ENCODE measurements at regions not wholly inside any gene's neighbourhood (a gene's known extent, or its start where the extent isn't known, plus 50 kb on each side); places are given as distances from the start of the nearest gene placed in this dataset.
A peak's percentile ranks its signal among the peaks of the same experiment; 100 is the strongest.
"Not testable (repeated sequence)": the region's sequence is repeated elsewhere in the genome, so short reads cannot be mapped to it uniquely, and the experiment has no call there.

GRCh38 chr3:36097209-36097608 is 283.1 kb upstream of the STAC start:
- no peak for DNase-seq

- no peak for DNase-seq
These were observed 266.0 kb upstream of the STAC start for GRCh38 chr3:36114353-36114752.

GRCh38 chr3:36124118-36124796 is 256.0 kb upstream of the STAC start:
- DNase-seq, result no peak

- no peak for DNase-seq
These were observed 248.1 kb upstream of the STAC start for GRCh38 chr3:36132214-36132613.

- no peak for DNase-seq
These were observed 244.4 kb upstream of the STAC start for GRCh38 chr3:36135863-36136262.

- DNase-seq, result no peak
These were observed 237.6 kb upstream of the STAC start for GRCh38 chr3:36142746-36143145.

- DNase-seq, result no peak
These were observed 233.9 kb upstream of the STAC start for GRCh38 chr3:36146404-36146803.

- DNase-seq, result no peak
These were observed 232.3 kb upstream of the STAC start for GRCh38 chr3:36147934-36148558.

- no peak for DNase-seq
These were observed 230.8 kb upstream of the STAC start for GRCh38 chr3:36149447-36149865.

GRCh38 chr3:36155515-36155914 is 224.8 kb upstream of the STAC start:
- DNase-seq, result no peak

GRCh38 chr3:36164400-36164799 is 215.9 kb upstream of the STAC start:
- DNase-seq, result no peak

GRCh38 chr3:36165509-36166290 is 214.6 kb upstream of the STAC start:
- no peak for DNase-seq

GRCh38 chr3:36166477-36166876 is 213.8 kb upstream of the STAC start:
- no peak for DNase-seq

- no peak for DNase-seq
These were observed 207.6 kb upstream of the STAC start for GRCh38 chr3:36172699-36173098.

GRCh38 chr3:36175113-36175812 is 205.0 kb upstream of the STAC start:
- no peak for DNase-seq

GRCh38 chr3:36175916-36176461 is 204.3 kb upstream of the STAC start:
- DNase-seq, result no peak

GRCh38 chr3:36178018-36178417 is 202.3 kb upstream of the STAC start:
- no peak for DNase-seq

GRCh38 chr3:36182024-36182423 is 198.3 kb upstream of the STAC start:
- DNase-seq, result no peak

GRCh38 chr3:36187197-36187596 is 193.1 kb upstream of the STAC start:
- DNase-seq, result not testable (repeated sequence)

- DNase-seq, result peak; percentile 4
These were observed 187.4 kb upstream of the STAC start for GRCh38 chr3:36192901-36193300.

GRCh38 chr3:36193448-36193847 is 186.9 kb upstream of the STAC start:
- DNase-seq, result no peak

- DNase-seq, result no peak
These were observed 184.2 kb upstream of the STAC start for GRCh38 chr3:36196058-36196457.

- no peak for DNase-seq
These were observed 183.2 kb upstream of the STAC start for GRCh38 chr3:36197151-36197550.
